ENCODE measurements at regions not wholly inside any gene's neighbourhood (a gene's known extent, or its start where the extent isn't known, plus 50 kb on each side); places are given as distances from the start of the nearest gene placed in this dataset.

DNA sequence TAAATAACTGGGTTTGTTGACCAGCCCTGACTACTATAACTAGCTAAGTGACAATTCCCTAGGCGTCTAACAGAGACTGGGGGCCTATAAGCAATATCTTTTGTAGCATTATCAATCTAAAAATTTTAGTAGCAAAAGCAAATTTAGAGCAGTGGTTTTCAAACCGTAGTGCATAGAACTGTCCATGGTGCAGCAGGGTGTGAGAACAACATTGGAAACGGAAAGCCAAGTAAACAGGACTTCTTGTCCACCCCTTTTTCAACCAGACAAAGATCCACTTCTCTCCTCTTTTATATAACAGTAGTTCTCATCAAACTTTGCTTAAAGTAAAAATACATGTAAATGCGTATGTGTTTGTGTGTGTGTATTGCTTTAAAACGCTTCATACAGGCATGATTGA lies 1099.1 kb upstream of the ATXN8OS start:
- Histone ChIP-seq H3K4me3 (ENCODE audit: low read length) (no peak overlapping the region), H3K9me3 (ENCODE audit: control insufficient read depth, insufficient read depth, low read length) (no peaks in the 10 kb centered on the region), H3K9me2 (replicated peaks; ENCODE audit: control insufficient read depth, low read length) (no peaks in the 10 kb centered on the region), H3K27ac (ENCODE audit: low read depth, low read length) (no peak overlapping the region), H3K4me1 (ENCODE audit: control insufficient read depth, low read length) (no peaks in the 10 kb centered on the region), H3K4me2 (ENCODE audit: low read length) (no peak overlapping the region), H3K27me3 (ENCODE audit: control insufficient read depth, low read length) (no peaks in the 10 kb centered on the region), H3K79me2 (ENCODE audit: control insufficient read depth, low read length) (no peaks in the 10 kb centered on the region), H4K20me1 (ENCODE audit: control insufficient read depth, insufficient read depth, low read depth, low read length) (no peaks in the 10 kb centered on the region), H3F3A (ENCODE audit: control insufficient read depth, insufficient read depth) (no peaks in the 10 kb centered on the region), H3K36me3 (ENCODE audit: control insufficient read depth, low read length) (no peaks in the 10 kb centered on the region)
- TF ChIP-seq, protein P1, sequence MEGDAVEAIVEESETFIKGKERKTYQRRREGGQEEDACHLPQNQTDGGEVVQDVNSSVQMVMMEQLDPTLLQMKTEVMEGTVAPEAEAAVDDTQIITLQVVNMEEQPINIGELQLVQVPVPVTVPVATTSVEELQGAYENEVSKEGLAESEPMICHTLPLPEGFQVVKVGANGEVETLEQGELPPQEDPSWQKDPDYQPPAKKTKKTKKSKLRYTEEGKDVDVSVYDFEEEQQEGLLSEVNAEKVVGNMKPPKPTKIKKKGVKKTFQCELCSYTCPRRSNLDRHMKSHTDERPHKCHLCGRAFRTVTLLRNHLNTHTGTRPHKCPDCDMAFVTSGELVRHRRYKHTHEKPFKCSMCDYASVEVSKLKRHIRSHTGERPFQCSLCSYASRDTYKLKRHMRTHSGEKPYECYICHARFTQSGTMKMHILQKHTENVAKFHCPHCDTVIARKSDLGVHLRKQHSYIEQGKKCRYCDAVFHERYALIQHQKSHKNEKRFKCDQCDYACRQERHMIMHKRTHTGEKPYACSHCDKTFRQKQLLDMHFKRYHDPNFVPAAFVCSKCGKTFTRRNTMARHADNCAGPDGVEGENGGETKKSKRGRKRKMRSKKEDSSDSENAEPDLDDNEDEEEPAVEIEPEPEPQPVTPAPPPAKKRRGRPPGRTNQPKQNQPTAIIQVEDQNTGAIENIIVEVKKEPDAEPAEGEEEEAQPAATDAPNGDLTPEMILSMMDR (IDR thresholded peaks at IDR 0.05; ENCODE audit: low read depth, low read length, poor library complexity, severe bottlenecking), result no peak
- TF ChIP-seq EZH2phosphoT487 (IDR thresholded peaks at IDR 0.05; ENCODE audit: borderline replicate concordance, low read length), result no peak

DNA sequence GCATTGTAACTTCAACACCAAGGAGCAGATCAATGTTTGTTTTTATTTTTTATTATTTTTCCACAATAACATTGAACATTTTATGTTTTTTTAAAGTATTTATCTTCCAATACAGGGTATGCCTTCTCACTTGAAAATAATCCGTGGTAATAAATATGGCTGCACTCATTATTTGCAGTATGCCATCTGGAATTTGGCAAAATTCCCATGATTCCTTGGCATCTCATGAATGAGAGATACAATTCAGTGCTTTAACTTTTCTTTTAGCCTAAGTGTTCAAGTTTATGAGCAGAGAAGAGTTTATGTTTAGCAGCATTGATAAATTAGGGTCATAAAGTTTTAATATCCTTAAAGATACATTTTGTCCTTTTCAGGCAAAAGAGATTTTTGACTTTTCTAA lies 1109.6 kb upstream of the ATXN8OS start:
- Histone ChIP-seq H3K4me3 (ENCODE audit: low read length) (no peak overlapping the region), H3K36me3 (ENCODE audit: control insufficient read depth, low read length) (no peaks in the 10 kb centered on the region), H3K9me3 (ENCODE audit: control insufficient read depth, insufficient read depth, low read length) (peaks cover 4% of the 10 kb centered on the region; the same call in 1 of the 2 replicates), H3K4me2 (ENCODE audit: low read length) (no peak overlapping the region), H3K27me3 (ENCODE audit: control insufficient read depth, low read length) (no peaks in the 10 kb centered on the region), H3F3A (ENCODE audit: control insufficient read depth, insufficient read depth) (no peaks in the 10 kb centered on the region), H3K79me2 (ENCODE audit: control insufficient read depth, low read length) (no peaks in the 10 kb centered on the region), H3K9me2 (replicated peaks; ENCODE audit: control insufficient read depth, low read length) (no peaks in the 10 kb centered on the region), H3K4me1 (ENCODE audit: control insufficient read depth, low read length) (no peaks in the 10 kb centered on the region), H3K27ac (ENCODE audit: low read depth, low read length) (no peak overlapping the region), H4K20me1 (ENCODE audit: control insufficient read depth, insufficient read depth, low read depth, low read length) (no peaks in the 10 kb centered on the region)
- no peak for TF ChIP-seq EZH2phosphoT487 (IDR thresholded peaks at IDR 0.05; ENCODE audit: borderline replicate concordance, low read length)
- TF ChIP-seq, protein P1 (IDR thresholded peaks at IDR 0.05; ENCODE audit: low read depth, low read length, poor library complexity, severe bottlenecking), result no peak

GRCh38 chr13:68996668-68997025 lies 1111.0 kb upstream of the ATXN8OS start:
- no peaks in the 10 kb centered on the region for H4K20me1 ChIP-seq (ENCODE audit: control insufficient read depth, insufficient read depth, low read depth, low read length)

More at GRCh38 chr13:68996668-68997025, 1111.0 kb upstream of the ATXN8OS start:
- Histone ChIP-seq H3K4me2 (ENCODE audit: low read length) (no peak overlapping the region), H3K4me1 (ENCODE audit: control insufficient read depth, low read length) (no peaks in the 10 kb centered on the region), H3K9me3 (ENCODE audit: control insufficient read depth, insufficient read depth, low read length) (peaks cover 4% of the 10 kb centered on the region; the same call in 1 of the 2 replicates), H3F3A (ENCODE audit: control insufficient read depth, insufficient read depth) (no peaks in the 10 kb centered on the region), H3K36me3 (ENCODE audit: control insufficient read depth, low read length) (no peaks in the 10 kb centered on the region), H3K9me2 (replicated peaks; ENCODE audit: control insufficient read depth, low read length) (no peaks in the 10 kb centered on the region), H3K27me3 (ENCODE audit: control insufficient read depth, low read length) (no peaks in the 10 kb centered on the region), H3K27ac (ENCODE audit: low read depth, low read length) (no peak overlapping the region), H3K79me2 (ENCODE audit: control insufficient read depth, low read length) (no peaks in the 10 kb centered on the region), H3K4me3 (ENCODE audit: low read length) (no peak overlapping the region)
- TF ChIP-seq, protein P1 (IDR thresholded peaks at IDR 0.05; ENCODE audit: low read depth, low read length, poor library complexity, severe bottlenecking), result no peak
- no peak for TF ChIP-seq EZH2phosphoT487 (IDR thresholded peaks at IDR 0.05; ENCODE audit: borderline replicate concordance, low read length)

Measured in DOHH2 (cell line).